ENCODE measurements at regions not wholly inside any gene's neighbourhood (a gene's known extent, or its start where the extent isn't known, plus 50 kb on each side); places are given as distances from the start of the nearest gene placed in this dataset.

- in situ Hi-C loops (cut with HindIII; ENCODE audit: low pct_unique_long_range_greater_than_20kb, low sequenced_read_pairs): no loop called here
These were observed 707.2 kb upstream of the ADAMTS5 start for GRCh38 chr21:27674041-27674615.

DNA sequence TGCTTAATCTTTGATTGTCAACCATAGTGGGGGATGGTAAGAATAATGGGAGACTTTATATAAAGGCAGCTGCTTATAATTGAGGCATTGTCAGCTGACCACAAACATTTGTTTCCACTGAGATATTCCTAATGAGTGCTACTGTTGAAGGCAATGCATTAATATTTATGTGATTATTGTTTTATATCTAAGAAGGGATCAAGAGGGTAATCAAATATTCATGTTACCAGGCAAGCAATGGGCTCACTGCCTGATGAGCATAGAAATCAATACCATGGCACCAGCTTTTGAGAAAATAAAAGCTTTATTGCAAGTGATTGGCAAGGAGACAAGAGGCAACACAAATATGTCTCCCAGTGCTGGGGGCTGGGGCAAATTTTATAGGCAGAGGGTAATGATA lies 706.7 kb upstream of the ADAMTS5 start:
- in situ Hi-C loops (cut with HindIII; ENCODE audit: low pct_unique_long_range_greater_than_20kb, low sequenced_read_pairs): no loop called here

More at GRCh38 chr21:27674041-27674615, 707.2 kb upstream of the ADAMTS5 start:
- no peak for DNase-seq (ENCODE audit: low read depth, low spot score)

DNA sequence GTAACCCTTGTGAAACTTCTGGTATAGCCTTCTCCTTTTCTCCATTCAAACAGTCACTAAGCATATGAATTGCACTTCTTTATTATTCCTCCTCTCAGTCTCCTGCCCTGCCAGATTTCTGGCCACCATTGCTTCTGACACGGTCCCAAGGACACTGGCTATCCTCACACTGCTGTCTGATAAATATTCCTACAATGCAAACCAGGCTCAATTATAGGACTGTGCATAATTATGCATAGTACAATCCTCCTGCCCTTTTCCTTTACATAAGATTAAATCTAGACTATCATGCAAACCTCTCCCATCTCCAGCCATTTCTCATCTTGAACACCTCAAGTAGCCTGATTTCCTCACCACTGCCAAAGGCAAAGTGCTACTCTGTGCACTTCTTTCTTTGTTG lies 704.3 kb upstream of the ADAMTS5 start:
- no peak for DNase-seq (ENCODE audit: low read depth, low spot score)
- in situ Hi-C loops (cut with HindIII; ENCODE audit: low pct_unique_long_range_greater_than_20kb, low sequenced_read_pairs): no loop called here

More for the DNA sequence above, 706.7 kb upstream of the ADAMTS5 start:
- DNase-seq (ENCODE audit: low read depth, low spot score): no peak

DNA sequence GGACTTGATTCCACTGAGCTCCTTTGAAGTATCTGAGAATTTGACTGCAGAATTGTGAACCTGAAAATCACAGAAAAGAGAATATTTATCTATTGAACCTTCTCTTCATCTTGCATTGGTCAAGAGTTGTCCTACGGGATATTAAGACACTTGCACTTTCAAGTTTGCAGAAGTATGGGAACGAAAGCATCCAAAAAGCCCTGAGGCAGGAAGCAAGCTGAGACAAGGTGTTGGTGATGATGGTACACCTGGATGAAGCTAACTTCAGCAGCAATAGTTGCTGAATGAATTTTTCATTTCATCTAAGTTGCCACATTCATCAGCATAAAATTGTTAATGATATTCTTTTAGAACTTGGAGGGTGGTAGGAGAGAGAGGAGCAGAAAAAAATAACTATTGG lies 686.6 kb upstream of the ADAMTS5 start:
- no peak for DNase-seq (ENCODE audit: low read depth, low spot score)
- in situ Hi-C loops (cut with HindIII; ENCODE audit: low pct_unique_long_range_greater_than_20kb, low sequenced_read_pairs): no loop called here

DNA sequence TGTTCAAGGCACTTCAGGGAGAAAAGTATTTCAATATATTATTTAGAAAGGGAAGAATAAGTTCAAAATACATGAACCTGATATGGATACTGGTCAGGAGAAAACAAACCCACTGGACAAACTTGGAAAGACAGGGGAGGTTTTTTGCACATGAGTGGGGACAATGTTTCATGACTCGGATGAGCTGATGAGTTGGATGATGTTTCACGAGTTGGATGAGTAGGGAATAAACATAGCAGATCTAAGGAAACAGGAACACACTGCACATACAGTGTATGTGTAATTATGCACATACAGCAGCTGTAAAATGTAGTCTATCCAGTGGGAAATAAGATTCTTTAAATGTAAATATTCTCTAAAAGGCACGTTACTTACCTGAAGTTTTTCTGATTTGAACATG lies 682.9 kb upstream of the ADAMTS5 start:
- in situ Hi-C loops (cut with HindIII; ENCODE audit: low pct_unique_long_range_greater_than_20kb, low sequenced_read_pairs): no loop called here
- no peak for DNase-seq (ENCODE audit: low read depth, low spot score)

DNA sequence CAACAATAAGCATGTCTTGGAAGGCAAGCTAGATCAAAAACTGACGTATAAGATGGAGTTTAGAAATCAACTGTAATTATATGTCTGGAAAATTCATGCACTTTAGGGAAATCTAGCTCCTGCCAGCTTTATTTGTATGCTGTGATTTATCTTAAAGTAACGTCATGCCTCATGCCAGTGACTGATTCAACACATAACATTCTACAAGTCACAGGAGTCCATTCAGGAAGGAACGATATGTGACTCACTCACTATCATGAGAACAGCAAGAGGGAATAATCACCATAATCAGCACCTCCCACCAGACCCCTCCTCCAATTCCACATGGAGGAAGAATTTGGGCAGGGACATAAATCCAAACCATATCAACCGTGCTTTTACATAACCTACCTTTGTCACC lies 682.4 kb upstream of the ADAMTS5 start:
- DNase-seq (ENCODE audit: low read depth, low spot score): no peak
- in situ Hi-C loops (cut with HindIII; ENCODE audit: low pct_unique_long_range_greater_than_20kb, low sequenced_read_pairs): no loop called here

GRCh38 chr21:27648560-27648959 lies 681.7 kb upstream of the ADAMTS5 start:
- in situ Hi-C loops (cut with HindIII; ENCODE audit: low pct_unique_long_range_greater_than_20kb, low sequenced_read_pairs): no loop called here
- no peak for DNase-seq (ENCODE audit: low read depth, low spot score)

DNA sequence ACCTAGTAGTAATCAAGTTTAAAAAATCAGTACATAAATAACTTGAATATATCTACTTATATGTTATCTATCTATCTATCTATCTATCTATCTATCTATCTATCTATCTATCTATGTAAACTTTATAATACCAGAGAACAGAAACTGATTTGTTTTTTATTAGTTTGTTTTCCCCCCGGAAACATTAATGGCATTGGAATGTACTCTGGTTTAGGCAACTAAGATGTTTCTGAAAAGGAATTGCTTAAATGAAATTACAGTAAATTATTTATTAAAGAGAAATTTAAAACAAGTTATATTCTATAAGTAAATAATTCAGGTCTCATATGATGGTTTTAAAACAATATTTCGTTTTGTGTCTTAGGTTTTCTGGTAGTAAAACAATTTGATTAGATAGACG lies 681.0 kb upstream of the ADAMTS5 start:
- in situ Hi-C loops (cut with HindIII; ENCODE audit: low pct_unique_long_range_greater_than_20kb, low sequenced_read_pairs): no loop called here
- no peak for DNase-seq (ENCODE audit: low read depth, low spot score)

DNA sequence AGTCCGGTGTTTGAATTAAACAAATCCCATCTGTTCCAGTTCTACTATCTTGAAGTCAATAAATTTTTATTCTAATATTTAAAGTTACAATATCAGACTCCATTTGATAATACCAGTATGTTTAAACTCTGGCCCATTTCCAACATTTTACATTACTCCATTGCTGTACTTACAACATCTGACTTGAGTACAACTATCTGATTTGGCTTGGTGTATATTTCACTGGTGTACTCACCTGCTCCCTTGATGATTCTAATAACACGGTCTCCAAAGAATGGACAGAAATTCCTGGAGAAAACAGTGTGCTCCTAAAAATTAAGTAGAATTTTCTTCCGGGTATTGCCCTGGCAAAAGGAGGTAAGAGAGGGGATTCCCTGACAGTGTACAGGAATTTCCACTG lies 680.5 kb upstream of the ADAMTS5 start:
- no peak for DNase-seq (ENCODE audit: low read depth, low spot score)
- in situ Hi-C loops (cut with HindIII; ENCODE audit: low pct_unique_long_range_greater_than_20kb, low sequenced_read_pairs): no loop called here

- in situ Hi-C loops (cut with HindIII; ENCODE audit: low pct_unique_long_range_greater_than_20kb, low sequenced_read_pairs): no loop called here
- DNase-seq (ENCODE audit: low read depth, low spot score): no peak
These were observed 679.8 kb upstream of the ADAMTS5 start for GRCh38 chr21:27646691-27647090.

DNA sequence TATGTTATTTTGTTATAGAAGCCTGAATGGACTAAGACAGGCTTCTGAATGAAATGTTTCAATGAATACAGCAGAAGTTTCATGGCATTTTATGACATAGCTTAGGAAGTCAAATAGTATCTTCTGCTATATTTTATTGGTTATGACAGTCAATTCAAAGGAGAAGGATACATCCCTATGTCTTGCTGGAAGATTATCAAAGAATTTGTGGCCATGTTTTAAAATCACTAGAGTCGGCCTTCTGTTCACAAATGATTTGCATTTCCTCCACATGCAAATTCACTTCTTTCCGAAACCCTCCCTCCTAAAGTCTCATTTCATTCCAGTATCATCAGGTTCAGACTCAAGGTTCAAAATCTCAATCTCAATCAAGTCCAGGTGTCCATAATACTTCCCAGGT lies 679.2 kb upstream of the ADAMTS5 start:
- DNase-seq (ENCODE audit: low read depth, low spot score): no peak
- in situ Hi-C loops (cut with HindIII; ENCODE audit: low pct_unique_long_range_greater_than_20kb, low sequenced_read_pairs): no loop called here

GRCh38 chr21:27645285-27645684 lies 678.4 kb upstream of the ADAMTS5 start:
- no peak for DNase-seq (ENCODE audit: low read depth, low spot score)
- in situ Hi-C loops (cut with HindIII; ENCODE audit: low pct_unique_long_range_greater_than_20kb, low sequenced_read_pairs): no loop called here

- in situ Hi-C loops (cut with HindIII; ENCODE audit: low pct_unique_long_range_greater_than_20kb, low sequenced_read_pairs): no loop called here
- no peak for DNase-seq (ENCODE audit: low read depth, low spot score)
These were observed 676.4 kb upstream of the ADAMTS5 start for GRCh38 chr21:27643326-27643725.

GRCh38 chr21:27639286-27639685 lies 672.4 kb upstream of the ADAMTS5 start:
- no peak for DNase-seq (ENCODE audit: low read depth, low spot score)
- in situ Hi-C loops (cut with HindIII; ENCODE audit: low pct_unique_long_range_greater_than_20kb, low sequenced_read_pairs): no loop called here

GRCh38 chr21:27636656-27637055 lies 669.8 kb upstream of the ADAMTS5 start:
- DNase-seq (ENCODE audit: low read depth, low spot score): no peak
- in situ Hi-C loops (cut with HindIII; ENCODE audit: low pct_unique_long_range_greater_than_20kb, low sequenced_read_pairs): no loop called here

DNA sequence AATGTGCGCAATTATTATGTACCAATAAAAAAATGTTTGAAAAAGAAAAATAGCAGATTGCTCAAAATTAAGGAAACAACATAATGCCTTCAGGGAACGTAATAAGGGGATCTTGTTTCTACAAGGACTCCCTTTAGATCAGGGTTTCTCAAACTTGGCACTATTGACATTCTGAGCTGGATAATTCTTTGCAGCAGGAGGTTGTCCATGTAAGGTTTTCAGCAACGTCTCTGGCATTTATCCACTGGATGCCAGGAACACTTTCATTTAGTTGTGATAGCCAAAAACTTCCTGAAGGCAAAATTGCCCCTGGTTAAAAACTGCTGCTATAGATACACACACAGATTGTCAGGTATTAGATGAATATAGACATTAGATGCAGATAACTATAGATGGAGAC lies 666.7 kb upstream of the ADAMTS5 start:
- in situ Hi-C loops (cut with HindIII; ENCODE audit: low pct_unique_long_range_greater_than_20kb, low sequenced_read_pairs): no loop called here
- no peak for DNase-seq (ENCODE audit: low read depth, low spot score)

DNA sequence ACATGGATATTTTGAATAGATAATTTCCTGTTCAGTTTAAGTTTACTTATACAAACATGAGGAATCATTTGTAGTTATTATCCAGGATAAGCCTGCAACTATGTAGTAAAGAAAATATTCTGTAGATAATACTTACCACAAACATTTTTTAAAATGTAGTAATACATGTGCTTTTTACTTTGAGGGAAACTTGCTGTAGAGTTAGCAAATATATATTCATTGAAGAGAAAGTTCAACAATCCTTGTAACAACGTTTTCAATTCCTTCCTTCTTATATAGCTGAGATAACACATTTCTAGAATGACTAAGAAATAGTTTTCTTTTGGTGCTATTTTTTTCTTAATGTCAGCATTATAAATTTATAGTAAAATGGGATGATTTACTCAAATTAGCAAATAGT lies 664.6 kb upstream of the ADAMTS5 start:
- in situ Hi-C loops (cut with HindIII; ENCODE audit: low pct_unique_long_range_greater_than_20kb, low sequenced_read_pairs): no loop called here
- DNase-seq (ENCODE audit: low read depth, low spot score): no peak

DNA sequence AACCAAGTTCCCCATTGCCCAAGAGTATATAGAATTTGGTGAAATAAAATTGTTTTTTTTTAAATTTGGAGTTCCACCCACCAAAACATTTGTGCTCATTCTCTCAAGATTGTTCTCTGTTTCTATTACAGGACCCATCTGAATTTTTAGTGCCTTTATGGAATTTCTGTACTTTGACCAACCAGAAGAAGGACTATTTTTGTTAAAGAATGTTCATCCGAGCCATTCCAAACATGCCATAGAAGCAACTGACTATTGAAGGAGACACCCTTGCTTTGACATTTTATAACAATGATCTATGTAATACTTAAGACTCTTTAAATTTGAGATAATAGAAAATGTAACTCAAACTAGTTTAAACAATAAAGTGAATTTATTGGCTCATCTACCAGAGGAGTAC lies 655.7 kb upstream of the ADAMTS5 start:
- in situ Hi-C loops (cut with HindIII; ENCODE audit: low pct_unique_long_range_greater_than_20kb, low sequenced_read_pairs): no loop called here
- no peak for DNase-seq (ENCODE audit: low read depth, low spot score)

DNA sequence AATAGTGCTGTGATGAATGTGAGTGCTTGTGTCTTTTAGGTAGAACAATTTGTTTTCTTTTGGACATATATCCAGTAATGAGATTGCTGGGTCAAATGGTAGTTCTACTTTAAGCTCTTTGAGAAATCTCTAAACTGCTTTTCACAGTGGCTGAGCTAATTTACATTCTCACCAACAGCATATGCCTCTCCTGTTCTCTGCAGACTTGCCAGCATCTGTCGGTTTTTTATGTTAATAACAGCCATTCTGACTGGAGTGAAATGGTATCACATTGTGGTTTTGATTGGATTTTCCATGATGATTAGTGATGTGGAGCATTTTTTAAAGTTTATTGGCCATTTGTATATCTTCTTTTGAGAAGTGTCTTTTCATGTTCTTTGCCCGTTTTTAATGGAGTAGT lies 647.3 kb upstream of the ADAMTS5 start:
- no peak for DNase-seq (ENCODE audit: low read depth, low spot score)
- in situ Hi-C loops (cut with HindIII; ENCODE audit: low pct_unique_long_range_greater_than_20kb, low sequenced_read_pairs): no loop called here

- DNase-seq (ENCODE audit: low read depth, low spot score): no peak
- in situ Hi-C loops (cut with HindIII; ENCODE audit: low pct_unique_long_range_greater_than_20kb, low sequenced_read_pairs): no loop called here
These were observed 639.5 kb upstream of the ADAMTS5 start for GRCh38 chr21:27606422-27606821.

Measured in SK-MEL-5 (cell line).